GM12864 (cell line): ENCODE measurements at regions not wholly inside any gene's neighbourhood (a gene's known extent, or its start where the extent isn't known, plus 50 kb on each side); places are given as distances from the start of the nearest gene placed in this dataset.

Experiments used
- DNase-seq: peaks from one replicate; pipeline ENCODE4 v3.0.0-alpha.2; 2011; ENCODE audit warnings: low read depth
- H3K4me3 ChIP-seq: 2 replicates; pipeline ENCODE4 v1.5.1; 2011; ENCODE audit warnings: mild to moderate bottlenecking, low read depth, low read length, control low read depth
- CTCF ChIP-seq: IDR thresholded peaks from 2 replicates; pipeline ENCODE4 v1.5.1; 2011; ENCODE audit warnings: low read depth, mild to moderate bottlenecking, moderate library complexity, low read length, control low read depth, inconsistent platforms; ENCODE audit errors: missing control alignments

- TF ChIP-seq CTCF, result no peak
- DNase-seq, result no peak
- no peak overlapping the region for H3K4me3 ChIP-seq
Measured at GRCh38 chr3:16802389-16802788, 82.4 kb upstream of the PLCL2 start.

- TF ChIP-seq CTCF, result no peak
- no peak for DNase-seq
- no peak overlapping the region for H3K4me3 ChIP-seq
Measured at GRCh38 chr3:16803019-16803418, 81.7 kb upstream of the PLCL2 start.

GRCh38 chr3:16807391-16807790, 77.4 kb upstream of the PLCL2 start:
- no peak for DNase-seq
- no peak overlapping the region for H3K4me3 ChIP-seq
- no peak for TF ChIP-seq CTCF

DNA sequence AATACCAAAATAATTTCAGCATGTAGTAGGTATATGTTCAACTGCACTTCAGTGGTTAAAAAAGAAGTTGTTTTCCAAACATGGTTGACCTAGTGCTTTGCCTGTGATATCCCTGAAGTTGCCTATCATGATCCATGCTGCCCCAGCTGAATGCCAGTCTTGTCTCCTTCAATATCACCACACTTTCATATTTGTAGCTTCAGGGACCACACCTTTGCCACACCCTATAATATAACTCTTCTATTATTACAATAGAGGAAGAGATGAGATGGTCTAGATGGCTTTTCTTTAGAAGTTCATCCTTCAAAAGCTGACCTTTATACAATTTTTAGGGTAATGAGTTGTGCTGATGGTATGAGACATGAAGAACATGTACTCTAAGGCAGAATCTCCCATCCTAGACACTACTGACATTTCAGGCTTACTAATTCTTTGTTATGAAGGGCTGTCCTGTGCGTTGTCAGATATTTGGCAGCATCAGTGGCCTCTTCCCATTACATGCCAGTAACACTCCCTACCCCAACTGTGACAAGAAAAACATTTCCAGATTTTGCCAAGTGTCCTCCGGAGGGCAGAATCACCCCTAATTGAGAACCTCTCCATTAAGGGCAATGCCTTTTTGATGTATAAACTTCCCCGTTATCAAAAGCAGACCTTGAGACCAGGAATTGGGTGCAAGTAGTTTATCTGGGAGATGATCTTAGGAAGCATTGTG, 76.2 kb upstream of the PLCL2 start:
- TF ChIP-seq CTCF, result no peak
- no peak for DNase-seq
- no peak overlapping the region for H3K4me3 ChIP-seq

GRCh38 chr3:16809482-16809881, 75.3 kb upstream of the PLCL2 start:
- no peak overlapping the region for H3K4me3 ChIP-seq
- TF ChIP-seq CTCF, result no peak
- DNase-seq, result no peak

DNA sequence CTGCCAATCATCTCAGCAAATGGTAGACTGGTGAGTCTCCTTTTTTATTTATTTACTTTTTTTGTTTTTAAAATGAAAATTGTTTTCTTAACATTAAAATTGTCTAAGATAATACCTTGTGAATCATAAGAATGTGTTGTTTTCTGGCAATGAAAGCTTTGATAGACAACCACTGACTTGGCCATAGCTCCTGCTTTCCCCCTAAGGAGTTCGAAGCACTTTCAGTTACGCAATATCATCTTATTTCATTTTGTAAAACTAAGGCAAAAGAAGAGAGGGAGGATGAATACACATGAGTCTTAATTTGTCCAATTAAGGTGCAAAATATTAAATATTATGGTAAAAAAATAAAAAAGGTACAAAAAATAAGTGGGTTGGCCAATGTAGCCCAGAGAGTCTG, 74.8 kb upstream of the PLCL2 start:
- H3K4me3 ChIP-seq, result no peak overlapping the region
- no peak for DNase-seq
- no peak for TF ChIP-seq CTCF
